ENCODE measurements at regions not wholly inside any gene's neighbourhood (a gene's known extent, or its start where the extent isn't known, plus 50 kb on each side); places are given as distances from the start of the nearest gene placed in this dataset.

- H3K79me1 ChIP-seq (ENCODE audit: low read depth in 1 of 2, low read length in 2 of 2) = no peaks in the 10 kb centered on the region
- no peak for TF ChIP-seq CTCF (conservative IDR thresholded peaks at IDR 0.05; ENCODE audit: low read depth, low read length)
- TF ChIP-seq NFE2L2 (IDR thresholded peaks at IDR 0.05; ENCODE audit: low read depth, low read length) = no peak
- no peak for TF ChIP-seq USF2 (IDR thresholded peaks at IDR 0.05; ENCODE audit: low read depth, low read length)
- TF ChIP-seq RAD21 (IDR thresholded peaks at IDR 0.05; ENCODE audit: low read length) = no peak
- TF ChIP-seq CEBPB (IDR thresholded peaks at IDR 0.05; ENCODE audit: low read depth, low read length) = no peak
- no peak for TF ChIP-seq RFX5 (IDR thresholded peaks at IDR 0.05; ENCODE audit: low read depth, low read length)
- TF ChIP-seq ELK1 (IDR thresholded peaks at IDR 0.05; ENCODE audit: borderline replicate concordance, low read depth, low read length) = no peak
- TF ChIP-seq CHD1 (IDR thresholded peaks at IDR 0.05; ENCODE audit: low read depth, low read length) = no peak
- no peak for TF ChIP-seq SMC3 (IDR thresholded peaks at IDR 0.05; ENCODE audit: low read depth, low read length)
- no peak for TF ChIP-seq MAZ (IDR thresholded peaks at IDR 0.05; ENCODE audit: borderline replicate concordance, low read depth, low read length)
- TF ChIP-seq BHLHE40 (IDR thresholded peaks at IDR 0.05; ENCODE audit: low read depth, low read length) = no peak
- no peak for TF ChIP-seq MXI1 (IDR thresholded peaks at IDR 0.05; ENCODE audit: borderline replicate concordance, low read depth, low read length)
- no peak for TF ChIP-seq POLR2A (IDR thresholded peaks at IDR 0.05; ENCODE audit: low read depth, low read length)
- no peak for TF ChIP-seq MAFK (IDR thresholded peaks at IDR 0.05; ENCODE audit: low read depth, low read length)
- TF ChIP-seq RCOR1 (IDR thresholded peaks at IDR 0.05; ENCODE audit: insufficient replicate concordance, low read length) = no peak
- TF ChIP-seq FOS (IDR thresholded peaks at IDR 0.05; ENCODE audit: low read depth, low read length) = no peak
- H2AK5ac ChIP-seq (ENCODE audit: low read depth, low read length) = no peak overlapping the region
- POLR2A ChIA-PET (ENCODE audit: unreplicated experiment) = no interaction called here
- H2AK9ac ChIP-seq (replicated peaks; ENCODE audit: low read depth, low read length, poor library complexity) = no peak overlapping the region
- H4K20me1 ChIP-seq (ENCODE audit: insufficient read depth, low read length) = no peaks in the 10 kb centered on the region
- H3K27ac ChIP-seq (ENCODE audit: insufficient read depth, low read length) = no peak overlapping the region
- H4K8ac ChIP-seq (ENCODE audit: low read depth in 2 of 2, low read length in 2 of 2) = no peak overlapping the region
- H2BK15ac ChIP-seq (ENCODE audit: low read depth, low read length) = no peak overlapping the region
- in situ Hi-C loops (cut with MboI; ENCODE audit: low sequenced_read_pairs) = no loop called here
- no peak overlapping the region for H3K14ac ChIP-seq (replicated peaks; ENCODE audit: low read depth, low read length)
- H3K36me3 ChIP-seq (ENCODE audit: control insufficient read depth, insufficient read depth, low read length) = no peaks in the 10 kb centered on the region
- H4K5ac ChIP-seq (ENCODE audit: low read depth, low read length) = no peak overlapping the region
- H3K4me1 ChIP-seq (ENCODE audit: control insufficient read depth, insufficient read depth, low read length) = no peaks in the 10 kb centered on the region
- intact Hi-C loops (cut with micrococcal nuclease) = no loop called here
- no peaks in the 10 kb centered on the region for H3K9me1 ChIP-seq (ENCODE audit: insufficient read depth, low read length)
- H2AFZ ChIP-seq (replicated peaks; ENCODE audit: low read length, poor library complexity) = no peak overlapping the region
- H4K91ac ChIP-seq (ENCODE audit: insufficient read depth, low read depth, low read length) = no peak overlapping the region
- no peak overlapping the region for H2BK5ac ChIP-seq (ENCODE audit: low read depth, low read length, poor library complexity, severe bottlenecking)
- no TSS peak for BruUV-seq (replicated peaks)
- no peak overlapping the region for H3K9ac ChIP-seq (ENCODE audit: low read depth, low read length)
- no peak overlapping the region for H3K4ac ChIP-seq (ENCODE audit: low read depth, low read length)
- H3K18ac ChIP-seq (ENCODE audit: low read depth, low read length) = no peak overlapping the region
- H3K4me3 ChIP-seq (ENCODE audit: insufficient read depth, low read depth, low read length) = no peak overlapping the region
- CTCF ChIA-PET = interaction anchor here (0.6 kb wide), 1 partner anchor 409 kb away, joined by 3 read pairs; no protein-coding TSS in a partner anchor
- H3K56ac ChIP-seq (ENCODE audit: extremely low read depth, insufficient read depth, low read length) = no peak overlapping the region
- H3K27me3 ChIP-seq (ENCODE audit: control insufficient read depth, insufficient read depth, low read length) = no peaks in the 10 kb centered on the region
- H2BK120ac ChIP-seq (ENCODE audit: low read depth, low read length) = no peak overlapping the region
- WGBS, 2 experiments (ENCODE audit: extremely low coverage in 2 of 2, insufficient read length in 1 of 2) = no CpG with 5 or more reads among the region's 2 CpGs
- no peak overlapping the region for H3K23ac ChIP-seq (ENCODE audit: low read depth, low read length)
- dilution Hi-C loops (cut with HindIII; ENCODE audit: low sequenced_read_pairs, unreplicated experiment) = no loop called here
- ATAC-seq (ENCODE audit: low read depth) (no peak), DNase-seq (no peak)
- no peak overlapping the region for H3K4me2 ChIP-seq (ENCODE audit: low read depth, low read length)
- H3K9me3 ChIP-seq (ENCODE audit: control insufficient read depth, insufficient read depth, low read length) = 0 out of 2 replicates have a peak, but pooled peaks cover 2% of the 10 kb centered on the region
- no peak overlapping the region for H2BK20ac ChIP-seq (ENCODE audit: low read depth, low read length)
Measured at GRCh38 chr12:13913371-13913770, 68.0 kb downstream of the GRIN2B start.

Data from IMR-90 (cell line).